Gastroesophageal sphincter (tissue), 3 donors: ENCODE measurements at regions not wholly inside any gene's neighbourhood (a gene's known extent, or its start where the extent isn't known, plus 50 kb on each side); places are given as distances from the start of the nearest gene placed in this dataset.

Source experiments
- EP300 ChIP-seq: sonication (generic); formaldehyde crosslinking; IDR thresholded peaks from one replicate; pipeline ENCODE4 v1.6.1; 2017; ENCODE audit warnings: antibody characterized with exemption, mild to moderate bottlenecking
- POLR2AphosphoS5 ChIP-seq: sonication (generic); formaldehyde crosslinking; IDR thresholded peaks from one replicate; pipeline ENCODE4 v1.6.1; 2017; ENCODE audit warnings: antibody characterized with exemption
- TF ChIP-seq, protein P1 (sequence below), 4 experiments: fragments of 200-600 bp in 2 of 4; fragments of 450-650 bp in 2 of 4; sonication (generic) in 1 of 4; IDR thresholded peaks; one replicate each; pipeline ENCODE4 v1.5.1; 2017 to 2019; ENCODE audit warnings: antibody characterized with exemption in 4 of 4, mild to moderate bottlenecking in 2 of 4, moderate library complexity in 2 of 4

GRCh38 chr6:147879031-147879580 is 370.6 kb downstream of the SAMD5 start:
- TF ChIP-seq POLR2AphosphoS5 (no peak), EP300 (no peak)
- TF ChIP-seq, protein P1, sequence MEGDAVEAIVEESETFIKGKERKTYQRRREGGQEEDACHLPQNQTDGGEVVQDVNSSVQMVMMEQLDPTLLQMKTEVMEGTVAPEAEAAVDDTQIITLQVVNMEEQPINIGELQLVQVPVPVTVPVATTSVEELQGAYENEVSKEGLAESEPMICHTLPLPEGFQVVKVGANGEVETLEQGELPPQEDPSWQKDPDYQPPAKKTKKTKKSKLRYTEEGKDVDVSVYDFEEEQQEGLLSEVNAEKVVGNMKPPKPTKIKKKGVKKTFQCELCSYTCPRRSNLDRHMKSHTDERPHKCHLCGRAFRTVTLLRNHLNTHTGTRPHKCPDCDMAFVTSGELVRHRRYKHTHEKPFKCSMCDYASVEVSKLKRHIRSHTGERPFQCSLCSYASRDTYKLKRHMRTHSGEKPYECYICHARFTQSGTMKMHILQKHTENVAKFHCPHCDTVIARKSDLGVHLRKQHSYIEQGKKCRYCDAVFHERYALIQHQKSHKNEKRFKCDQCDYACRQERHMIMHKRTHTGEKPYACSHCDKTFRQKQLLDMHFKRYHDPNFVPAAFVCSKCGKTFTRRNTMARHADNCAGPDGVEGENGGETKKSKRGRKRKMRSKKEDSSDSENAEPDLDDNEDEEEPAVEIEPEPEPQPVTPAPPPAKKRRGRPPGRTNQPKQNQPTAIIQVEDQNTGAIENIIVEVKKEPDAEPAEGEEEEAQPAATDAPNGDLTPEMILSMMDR (IDR thresholded peaks at IDR 0.05) = no peak
